Activated naive CD4-positive, alpha-beta T cell treated with anti-CD3 and anti-CD28 coated beads for 36 hours (primary cell): ENCODE measurements at regions not wholly inside any gene's neighbourhood (a gene's known extent, or its start where the extent isn't known, plus 50 kb on each side); places are given as distances from the start of the nearest gene placed in this dataset.

Experiments
- CTCF ChIA-PET: fragments of 350-600 bp; sonication (Branson Sonifier 250); formaldehyde crosslinking; loops from one replicate; lab custom pipeline; 2021; ENCODE audit warnings: antibody characterized with exemption; lab: Charles Lee
- DNase-seq: peaks from one replicate; pipeline ENCODE4 v3.0.0-alpha.2; 2020
- H3K27ac Mint-ChIP-seq: one replicate; pipeline ENCODE4 v1.8.0; 2021; ENCODE audit warnings: mild to moderate bottlenecking, mixed read lengths
- H3K27me3 Mint-ChIP-seq: one replicate; pipeline ENCODE4 v1.8.0; 2021; ENCODE audit warnings: low read depth, mixed read lengths
- H3K36me3 Mint-ChIP-seq: one replicate; pipeline ENCODE4 v1.8.0; 2021; ENCODE audit warnings: low read depth, mixed read lengths
- H3K4me1 Mint-ChIP-seq: one replicate; pipeline ENCODE4 v1.8.0; 2021; ENCODE audit warnings: low read depth, mixed read lengths
- H3K4me3 Mint-ChIP-seq: one replicate; pipeline ENCODE4 v1.8.0; 2021; ENCODE audit warnings: mild to moderate bottlenecking, moderate library complexity, mixed read lengths
- H3K9me3 Mint-ChIP-seq: one replicate; pipeline ENCODE4 v1.8.0; 2021; ENCODE audit warnings: mixed read lengths
- intact Hi-C: fragments of 100-400 bp; cut with micrococcal nuclease; formaldehyde crosslinking; loops from one replicate; pipeline ENCODE4 v1.15.1; 2023

GRCh38 chr1:184919892-184920291 is 54.4 kb downstream of the NIBAN1 start:
- no peak for DNase-seq
- Mint-ChIP-seq H3K9me3 (peaks cover 3% of the 10 kb centered on the region), H3K36me3 (no peaks in the 10 kb centered on the region), H3K27ac (no peak overlapping the region), H3K4me1 (no peaks in the 10 kb centered on the region), H3K4me3 (no peak overlapping the region), H3K27me3 (peaks cover 11% of the 10 kb centered on the region)
- intact Hi-C loops, result no loop called here
- CTCF ChIA-PET, result interaction anchor here (1.7 kb wide), 1 partner anchor 114 kb away, joined by 4 read pairs; no protein-coding TSS in a partner anchor

- DNase-seq, result no peak
- Mint-ChIP-seq H3K36me3 (no peaks in the 10 kb centered on the region), H3K27me3 (peaks cover 11% of the 10 kb centered on the region), H3K27ac (no peak overlapping the region), H3K4me3 (no peak overlapping the region), H3K4me1 (no peaks in the 10 kb centered on the region), H3K9me3 (no peaks in the 10 kb centered on the region)
- intact Hi-C loops, result no loop called here
- CTCF ChIA-PET, result no interaction called here
These were observed 58.7 kb downstream of the NIBAN1 start for GRCh38 chr1:184915463-184916090.

- H3K27ac Mint-ChIP-seq, result no peak overlapping the region
- DNase-seq, result no peak
- intact Hi-C loops, result no loop called here
- H3K9me3 Mint-ChIP-seq, result no peaks in the 10 kb centered on the region
- no peaks in the 10 kb centered on the region for H3K4me1 Mint-ChIP-seq
- H3K27me3 Mint-ChIP-seq, result peaks cover 11% of the 10 kb centered on the region
- H3K4me3 Mint-ChIP-seq, result no peak overlapping the region
- CTCF ChIA-PET, result no interaction called here
- H3K36me3 Mint-ChIP-seq, result no peaks in the 10 kb centered on the region
These were observed 60.2 kb downstream of the NIBAN1 start for GRCh38 chr1:184914149-184914548.

GRCh38 chr1:184912392-184912791 is 61.9 kb downstream of the NIBAN1 start:
- no peaks in the 10 kb centered on the region for H3K36me3 Mint-ChIP-seq
- CTCF ChIA-PET, result no interaction called here
- no peaks in the 10 kb centered on the region for H3K4me1 Mint-ChIP-seq
- no peaks in the 10 kb centered on the region for H3K27me3 Mint-ChIP-seq
- no peaks in the 10 kb centered on the region for H3K9me3 Mint-ChIP-seq
- H3K27ac Mint-ChIP-seq, result no peak overlapping the region
- no peak overlapping the region for H3K4me3 Mint-ChIP-seq
- intact Hi-C loops, result no loop called here
- no peak for DNase-seq

- no peak overlapping the region for H3K4me3 Mint-ChIP-seq
These were observed 62.5 kb downstream of the NIBAN1 start for GRCh38 chr1:184911830-184912229.

GRCh38 chr1:184911103-184911745 is 63.1 kb downstream of the NIBAN1 start:
- Mint-ChIP-seq H3K36me3 (no peaks in the 10 kb centered on the region), H3K27ac (no peak overlapping the region), H3K4me1 (no peaks in the 10 kb centered on the region), H3K9me3 (no peaks in the 10 kb centered on the region), H3K27me3 (no peaks in the 10 kb centered on the region), H3K4me3 (no peak overlapping the region)
- CTCF ChIA-PET, result no interaction called here
- no peak for DNase-seq
- intact Hi-C loops, result no loop called here

More at GRCh38 chr1:184911830-184912229, 62.5 kb downstream of the NIBAN1 start:
- Mint-ChIP-seq H3K27me3 (no peaks in the 10 kb centered on the region), H3K36me3 (no peaks in the 10 kb centered on the region), H3K4me1 (no peaks in the 10 kb centered on the region), H3K9me3 (no peaks in the 10 kb centered on the region), H3K27ac (no peak overlapping the region)
- DNase-seq, result no peak
- intact Hi-C loops, result no loop called here
- CTCF ChIA-PET, result no interaction called here

GRCh38 chr1:184910691-184911091 is 63.6 kb downstream of the NIBAN1 start:
- no peak for DNase-seq
- Mint-ChIP-seq H3K4me1 (no peaks in the 10 kb centered on the region), H3K4me3 (no peak overlapping the region), H3K9me3 (no peaks in the 10 kb centered on the region), H3K27ac (no peak overlapping the region), H3K36me3 (no peaks in the 10 kb centered on the region), H3K27me3 (no peaks in the 10 kb centered on the region)
- CTCF ChIA-PET, result no interaction called here
- intact Hi-C loops, result no loop called here

GRCh38 chr1:184910005-184910404 is 64.3 kb downstream of the NIBAN1 start:
- no peak for DNase-seq
- intact Hi-C loops, result no loop called here
- no peak overlapping the region for H3K27ac Mint-ChIP-seq
- no peaks in the 10 kb centered on the region for H3K9me3 Mint-ChIP-seq
- H3K4me1 Mint-ChIP-seq, result peaks cover 3% of the 10 kb centered on the region
- H3K36me3 Mint-ChIP-seq, result peaks cover under 1% of the 10 kb centered on the region
- CTCF ChIA-PET, result no interaction called here
- H3K27me3 Mint-ChIP-seq, result peaks cover under 1% of the 10 kb centered on the region
- no peak overlapping the region for H3K4me3 Mint-ChIP-seq

GRCh38 chr1:184909019-184909418 is 65.3 kb downstream of the NIBAN1 start:
- Mint-ChIP-seq H3K9me3 (no peaks in the 10 kb centered on the region), H3K36me3 (peaks cover 2% of the 10 kb centered on the region), H3K4me1 (peaks cover 6% of the 10 kb centered on the region), H3K27me3 (peaks cover 4% of the 10 kb centered on the region), H3K27ac (no peak overlapping the region), H3K4me3 (no peak overlapping the region)
- no peak for DNase-seq
- CTCF ChIA-PET, result no interaction called here
- intact Hi-C loops, result no loop called here

GRCh38 chr1:184908506-184908905 is 65.8 kb downstream of the NIBAN1 start:
- peaks cover 2% of the 10 kb centered on the region for H3K36me3 Mint-ChIP-seq
- intact Hi-C loops, result no loop called here

GRCh38 chr1:184907500-184907899 is 66.8 kb downstream of the NIBAN1 start:
- Mint-ChIP-seq H3K4me1 (peaks cover 6% of the 10 kb centered on the region), H3K9me3 (no peaks in the 10 kb centered on the region), H3K27ac (no peak overlapping the region), H3K27me3 (peaks cover 4% of the 10 kb centered on the region), H3K36me3 (peaks cover 2% of the 10 kb centered on the region), H3K4me3 (no peak overlapping the region)
- no peak for DNase-seq
- intact Hi-C loops, result no loop called here
- CTCF ChIA-PET, result no interaction called here

More at GRCh38 chr1:184908506-184908905, 65.8 kb downstream of the NIBAN1 start:
- H3K27me3 Mint-ChIP-seq, result peaks cover 4% of the 10 kb centered on the region
- no peak overlapping the region for H3K27ac Mint-ChIP-seq
- no peak overlapping the region for H3K4me3 Mint-ChIP-seq
- H3K4me1 Mint-ChIP-seq, result peaks cover 6% of the 10 kb centered on the region
- no peaks in the 10 kb centered on the region for H3K9me3 Mint-ChIP-seq
- DNase-seq, result no peak
- CTCF ChIA-PET, result no interaction called here

GRCh38 chr1:184906761-184907160 is 67.5 kb downstream of the NIBAN1 start:
- peaks cover 2% of the 10 kb centered on the region for H3K36me3 Mint-ChIP-seq
- no peaks in the 10 kb centered on the region for H3K9me3 Mint-ChIP-seq
- peaks cover 4% of the 10 kb centered on the region for H3K27me3 Mint-ChIP-seq
- intact Hi-C loops, result no loop called here
- H3K4me3 Mint-ChIP-seq, result no peak overlapping the region
- CTCF ChIA-PET, result interaction anchor here (0.6 kb wide), 1 partner anchor 29 kb away, joined by 3 read pairs; no protein-coding TSS in a partner anchor
- H3K27ac Mint-ChIP-seq, result no peak overlapping the region
- no peak for DNase-seq
- peaks cover 6% of the 10 kb centered on the region for H3K4me1 Mint-ChIP-seq
